ENCODE measurements at regions not wholly inside any gene's neighbourhood (a gene's known extent, or its start where the extent isn't known, plus 50 kb on each side); places are given as distances from the start of the nearest gene placed in this dataset.

GRCh38 chr10:125462845-125463244 is 220.1 kb downstream of the TEX36 start:
- DNase-seq (ENCODE audit: extremely low spot score): no peak
- TF ChIP-seq, protein P1, sequence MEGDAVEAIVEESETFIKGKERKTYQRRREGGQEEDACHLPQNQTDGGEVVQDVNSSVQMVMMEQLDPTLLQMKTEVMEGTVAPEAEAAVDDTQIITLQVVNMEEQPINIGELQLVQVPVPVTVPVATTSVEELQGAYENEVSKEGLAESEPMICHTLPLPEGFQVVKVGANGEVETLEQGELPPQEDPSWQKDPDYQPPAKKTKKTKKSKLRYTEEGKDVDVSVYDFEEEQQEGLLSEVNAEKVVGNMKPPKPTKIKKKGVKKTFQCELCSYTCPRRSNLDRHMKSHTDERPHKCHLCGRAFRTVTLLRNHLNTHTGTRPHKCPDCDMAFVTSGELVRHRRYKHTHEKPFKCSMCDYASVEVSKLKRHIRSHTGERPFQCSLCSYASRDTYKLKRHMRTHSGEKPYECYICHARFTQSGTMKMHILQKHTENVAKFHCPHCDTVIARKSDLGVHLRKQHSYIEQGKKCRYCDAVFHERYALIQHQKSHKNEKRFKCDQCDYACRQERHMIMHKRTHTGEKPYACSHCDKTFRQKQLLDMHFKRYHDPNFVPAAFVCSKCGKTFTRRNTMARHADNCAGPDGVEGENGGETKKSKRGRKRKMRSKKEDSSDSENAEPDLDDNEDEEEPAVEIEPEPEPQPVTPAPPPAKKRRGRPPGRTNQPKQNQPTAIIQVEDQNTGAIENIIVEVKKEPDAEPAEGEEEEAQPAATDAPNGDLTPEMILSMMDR (IDR thresholded peaks at IDR 0.05; ENCODE audit: control extremely low read depth, extremely low read depth, low read depth, missing control alignments): no peak
- ChIA-PET CTCF (no interaction called here), POLR2A (no interaction called here)

GRCh38 chr10:125460326-125460725 is 222.6 kb downstream of the TEX36 start:
- POLR2A ChIA-PET: no interaction called here
- TF ChIP-seq, protein P1 (IDR thresholded peaks at IDR 0.05; ENCODE audit: control extremely low read depth, extremely low read depth, low read depth, missing control alignments): no peak
- CTCF ChIA-PET: interaction anchor here (0.6 kb wide), 1 partner anchor 13 kb away, joined by 3 read pairs; no protein-coding TSS in a partner anchor

DNA sequence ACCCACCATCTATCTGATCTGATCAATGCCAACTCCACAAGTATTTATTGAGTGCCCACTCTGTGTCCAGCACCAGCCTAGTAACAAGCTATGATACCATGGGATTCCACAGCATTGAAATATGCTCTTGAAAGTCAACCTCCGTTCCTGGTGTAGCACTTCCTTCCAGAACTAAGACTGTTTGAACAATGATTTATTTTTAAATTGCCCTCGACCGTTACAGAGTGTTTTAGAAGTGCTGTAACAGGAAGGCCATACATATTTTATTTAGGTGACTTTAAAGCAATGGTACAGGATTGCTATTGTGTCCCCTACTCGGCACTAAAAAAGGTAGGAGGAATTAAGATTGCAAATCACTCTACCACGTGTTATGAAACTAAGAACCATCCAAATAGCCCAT is 225.6 kb downstream of the TEX36 start:
- POLR2A ChIA-PET: interaction anchor here (0.7 kb wide), 1 partner anchor 111 kb away, joined by 8 read pairs; no protein-coding TSS in a partner anchor
- TF ChIP-seq, protein P1 (IDR thresholded peaks at IDR 0.05; ENCODE audit: control extremely low read depth, extremely low read depth, low read depth, missing control alignments): no peak
- CTCF ChIA-PET: interaction anchor here (1.2 to 1.3 kb wide), 2 partner anchors 15 to 410 kb away, joined by 3 read pairs; no protein-coding TSS in a partner anchor
- no peak for DNase-seq (ENCODE audit: extremely low spot score)

More at GRCh38 chr10:125460326-125460725, 222.6 kb downstream of the TEX36 start:
- no peak for DNase-seq (ENCODE audit: extremely low spot score)

DNA sequence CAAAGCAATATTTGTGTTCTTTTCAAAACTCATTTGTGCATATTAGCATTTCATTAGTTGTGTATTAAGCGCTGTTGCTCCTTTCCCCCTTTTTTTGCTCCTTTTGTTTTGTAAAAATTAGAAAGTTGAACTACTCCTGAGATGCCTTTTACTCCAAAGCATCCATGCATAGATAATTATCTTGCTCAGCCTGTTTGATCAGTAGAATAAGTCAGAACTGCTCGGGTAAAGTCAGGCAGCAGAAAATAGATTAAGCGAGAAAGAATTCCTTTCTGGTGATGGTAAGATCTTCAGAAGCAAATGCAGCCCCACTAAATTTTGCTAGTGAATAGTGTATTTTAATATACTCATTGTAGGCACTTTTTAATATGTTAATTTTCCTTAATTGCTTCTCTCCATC is 227.1 kb downstream of the TEX36 start:
- no peak for DNase-seq (ENCODE audit: extremely low spot score)
- ChIA-PET POLR2A (no interaction called here), CTCF (no interaction called here)
- TF ChIP-seq, protein P1 (IDR thresholded peaks at IDR 0.05; ENCODE audit: control extremely low read depth, extremely low read depth, low read depth, missing control alignments): no peak

- TF ChIP-seq, protein P1 (IDR thresholded peaks at IDR 0.05; ENCODE audit: control extremely low read depth, extremely low read depth, low read depth, missing control alignments): no peak
- ChIA-PET POLR2A (no interaction called here), CTCF (no interaction called here)
- DNase-seq (ENCODE audit: extremely low spot score): no peak
Measured at GRCh38 chr10:125455431-125455830, 227.5 kb downstream of the TEX36 start.

DNA sequence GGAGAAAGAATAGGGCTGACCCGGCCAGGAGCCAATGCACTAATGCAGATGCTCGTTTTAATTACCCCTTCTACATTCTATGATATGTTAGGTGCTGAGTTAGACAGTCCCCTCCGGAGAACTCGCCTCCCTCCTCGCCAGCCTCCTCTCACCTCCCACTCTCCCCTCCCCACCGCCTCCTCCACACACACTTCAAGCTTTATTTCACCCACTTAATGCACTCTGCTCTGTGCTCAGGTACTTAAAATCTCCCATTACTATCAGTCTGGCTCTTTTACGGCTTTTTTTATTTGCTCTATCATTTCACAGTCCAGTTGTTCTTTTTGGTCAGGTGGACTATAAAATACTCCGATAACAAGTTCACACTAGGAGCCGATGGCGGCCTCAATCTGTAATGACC is 231.6 kb downstream of the TEX36 start:
- CTCF ChIA-PET: no interaction called here
- DNase-seq (ENCODE audit: extremely low spot score): no peak
- POLR2A ChIA-PET: no interaction called here
- TF ChIP-seq, protein P1 (IDR thresholded peaks at IDR 0.05; ENCODE audit: control extremely low read depth, extremely low read depth, low read depth, missing control alignments): no peak

DNA sequence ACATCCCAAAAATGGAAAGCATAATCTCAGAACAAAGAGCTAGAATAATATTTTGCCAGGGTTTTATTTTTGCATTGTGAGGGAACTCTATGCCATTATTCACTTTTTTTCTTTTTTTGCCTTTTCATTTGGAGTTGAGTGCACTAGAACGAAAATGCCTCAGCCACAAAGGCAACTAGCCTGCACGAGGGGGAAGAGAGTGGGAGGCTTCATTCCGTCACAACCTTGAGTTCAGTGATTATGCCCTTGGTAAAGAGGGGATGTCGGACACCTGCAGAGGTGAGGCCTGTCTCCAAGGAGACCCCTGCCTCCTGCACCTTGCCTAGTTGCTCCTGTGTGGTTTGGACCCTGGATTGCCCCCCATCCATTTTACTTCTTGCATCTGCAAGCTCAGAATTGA is 232.7 kb downstream of the TEX36 start:
- TF ChIP-seq, protein P1 (IDR thresholded peaks at IDR 0.05; ENCODE audit: control extremely low read depth, extremely low read depth, low read depth, missing control alignments): no peak
- CTCF ChIA-PET: no interaction called here
- POLR2A ChIA-PET: no interaction called here

More for the DNA sequence above, 232.7 kb downstream of the TEX36 start:
- no peak for DNase-seq (ENCODE audit: extremely low spot score)

Data from GM10248 (cell line).